NOMO-1 treated with dmso at 0.1 percent for 144 hours (cell line): ENCODE measurements at regions not wholly inside any gene's neighbourhood (a gene's known extent, or its start where the extent isn't known, plus 50 kb on each side); places are given as distances from the start of the nearest gene placed in this dataset.

Source experiments
- DNase-seq: peaks from one replicate; lab custom pipeline; 2025; ENCODE audit not compliant: unreplicated experiment; lab: John Stamatoyannopoulos, UW

- DNase-seq = no peak
These were observed 1346.8 kb upstream of the PIK3C3 start for GRCh38 chr18:40608226-40608625.

GRCh38 chr18:40607542-40608148 lies 1347.4 kb upstream of the PIK3C3 start:
- DNase-seq = no peak

GRCh38 chr18:40606996-40607395 lies 1348.0 kb upstream of the PIK3C3 start:
- no peak for DNase-seq

GRCh38 chr18:40583671-40584070 lies 1371.4 kb upstream of the PIK3C3 start:
- DNase-seq = no peak

GRCh38 chr18:40582105-40582504 lies 1372.9 kb upstream of the PIK3C3 start:
- no peak for DNase-seq

GRCh38 chr18:40577981-40578365 lies 1377.1 kb upstream of the PIK3C3 start:
- no peak for DNase-seq

- DNase-seq = no peak
These were observed 1377.6 kb upstream of the PIK3C3 start for GRCh38 chr18:40577239-40577980.

GRCh38 chr18:40576507-40577115 lies 1378.4 kb upstream of the PIK3C3 start:
- DNase-seq = no peak

- DNase-seq = no peak
These were observed 1384.4 kb upstream of the PIK3C3 start for GRCh38 chr18:40570615-40571014.

- no peak for DNase-seq
These were observed 1385.4 kb upstream of the PIK3C3 start for GRCh38 chr18:40569605-40570004.

- DNase-seq = no peak
These were observed 1388.6 kb upstream of the PIK3C3 start for GRCh38 chr18:40566510-40566844.

- no peak for DNase-seq
These were observed 1389.1 kb upstream of the PIK3C3 start for GRCh38 chr18:40565805-40566509.

GRCh38 chr18:40559556-40559955 lies 1395.5 kb upstream of the PIK3C3 start:
- no peak for DNase-seq

- DNase-seq = no peak
These were observed 1396.2 kb upstream of the PIK3C3 start for GRCh38 chr18:40558706-40559392.

- DNase-seq = no peak
These were observed 1399.1 kb upstream of the PIK3C3 start for GRCh38 chr18:40555914-40556313.

- DNase-seq = no peak
These were observed 1402.0 kb upstream of the PIK3C3 start for GRCh38 chr18:40553029-40553428.

- DNase-seq = no peak
These were observed 1408.2 kb upstream of the PIK3C3 start for GRCh38 chr18:40546875-40547274.

- no peak for DNase-seq
These were observed 1420.3 kb upstream of the PIK3C3 start for GRCh38 chr18:40534723-40535122.

GRCh38 chr18:40532046-40532445 lies 1423.0 kb upstream of the PIK3C3 start:
- no peak for DNase-seq

- no peak for DNase-seq
These were observed 1424.0 kb upstream of the PIK3C3 start for GRCh38 chr18:40531051-40531450.

GRCh38 chr18:40529478-40529877 lies 1425.6 kb upstream of the PIK3C3 start:
- DNase-seq = no peak
